ENCODE measurements at regions not wholly inside any gene's neighbourhood (a gene's known extent, or its start where the extent isn't known, plus 50 kb on each side); places are given as distances from the start of the nearest gene placed in this dataset.

DNA sequence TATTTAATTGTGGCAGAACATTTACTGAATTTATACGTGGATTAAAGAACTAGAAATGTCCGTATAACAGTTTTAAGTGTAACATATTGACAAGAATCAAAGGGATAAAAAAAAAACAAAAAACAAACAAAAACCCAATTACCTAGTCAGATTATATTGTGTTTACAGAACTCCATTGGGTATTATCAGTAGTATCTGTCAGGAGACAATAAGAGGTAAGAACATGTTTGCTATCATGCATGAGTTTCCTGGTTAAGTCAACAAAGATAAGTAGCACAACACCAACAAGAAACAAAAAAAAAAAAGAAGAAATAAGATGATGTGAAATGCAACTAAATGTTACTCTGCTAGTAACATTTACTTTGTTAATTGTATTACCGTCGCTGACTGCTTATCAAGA lies 570.6 kb downstream of the ZBBX start:
- H3K27ac ChIP-seq (ENCODE audit: insufficient read depth, low read length) = no peak overlapping the region
- H2AFZ ChIP-seq (replicated peaks; ENCODE audit: low read length, poor library complexity) = no peak overlapping the region
- no peak overlapping the region for H2BK120ac ChIP-seq (ENCODE audit: low read depth, low read length)
- no peak overlapping the region for H4K91ac ChIP-seq (ENCODE audit: insufficient read depth, low read depth, low read length)
- no TSS peak for BruUV-seq (replicated peaks)
- no peak overlapping the region for H2AK9ac ChIP-seq (replicated peaks; ENCODE audit: low read depth, low read length, poor library complexity)
- no CpG with 5 or more reads among the region's 4 CpGs for WGBS, 2 experiments (ENCODE audit: extremely low coverage in 2 of 2, insufficient read length in 1 of 2)
- H3K14ac ChIP-seq (replicated peaks; ENCODE audit: low read depth, low read length) = no peak overlapping the region
- peaks cover 17% of the 10 kb centered on the region for H3K9me3 ChIP-seq (ENCODE audit: control insufficient read depth, insufficient read depth, low read length)
- DNase-seq (no peak), ATAC-seq (ENCODE audit: low read depth) (no peak)
- no peak overlapping the region for H3K18ac ChIP-seq (ENCODE audit: low read depth, low read length)
- H3K27me3 ChIP-seq (ENCODE audit: control insufficient read depth, insufficient read depth, low read length) = no peaks in the 10 kb centered on the region
- dilution Hi-C loops (cut with HindIII; ENCODE audit: low sequenced_read_pairs, unreplicated experiment) (no loop called here), intact Hi-C loops (cut with micrococcal nuclease) (no loop called here), in situ Hi-C loops (cut with MboI; ENCODE audit: low sequenced_read_pairs) (no loop called here)
- no peak overlapping the region for H4K8ac ChIP-seq (ENCODE audit: low read depth in 2 of 2, low read length in 2 of 2)
- H4K20me1 ChIP-seq (ENCODE audit: insufficient read depth, low read length) = no peaks in the 10 kb centered on the region
- no peaks in the 10 kb centered on the region for H3K36me3 ChIP-seq (ENCODE audit: control insufficient read depth, insufficient read depth, low read length)
- no peak overlapping the region for H3K56ac ChIP-seq (ENCODE audit: extremely low read depth, insufficient read depth, low read length)
- H3K4me3 ChIP-seq (ENCODE audit: insufficient read depth, low read depth, low read length) = no peak overlapping the region
- H2BK5ac ChIP-seq (ENCODE audit: low read depth, low read length, poor library complexity, severe bottlenecking) = no peak overlapping the region
- H3K4me2 ChIP-seq (ENCODE audit: low read depth, low read length) = no peak overlapping the region
- H3K79me1 ChIP-seq (ENCODE audit: low read depth in 1 of 2, low read length in 2 of 2) = no peaks in the 10 kb centered on the region
- TF ChIP-seq MXI1 (IDR thresholded peaks at IDR 0.05; ENCODE audit: borderline replicate concordance, low read depth, low read length) (no peak), NFE2L2 (IDR thresholded peaks at IDR 0.05; ENCODE audit: low read depth, low read length) (no peak), CEBPB (IDR thresholded peaks at IDR 0.05; ENCODE audit: low read depth, low read length) (no peak), RAD21 (IDR thresholded peaks at IDR 0.05; ENCODE audit: low read length) (no peak), RFX5 (IDR thresholded peaks at IDR 0.05; ENCODE audit: low read depth, low read length) (no peak)
- TF ChIP-seq, protein P1, sequence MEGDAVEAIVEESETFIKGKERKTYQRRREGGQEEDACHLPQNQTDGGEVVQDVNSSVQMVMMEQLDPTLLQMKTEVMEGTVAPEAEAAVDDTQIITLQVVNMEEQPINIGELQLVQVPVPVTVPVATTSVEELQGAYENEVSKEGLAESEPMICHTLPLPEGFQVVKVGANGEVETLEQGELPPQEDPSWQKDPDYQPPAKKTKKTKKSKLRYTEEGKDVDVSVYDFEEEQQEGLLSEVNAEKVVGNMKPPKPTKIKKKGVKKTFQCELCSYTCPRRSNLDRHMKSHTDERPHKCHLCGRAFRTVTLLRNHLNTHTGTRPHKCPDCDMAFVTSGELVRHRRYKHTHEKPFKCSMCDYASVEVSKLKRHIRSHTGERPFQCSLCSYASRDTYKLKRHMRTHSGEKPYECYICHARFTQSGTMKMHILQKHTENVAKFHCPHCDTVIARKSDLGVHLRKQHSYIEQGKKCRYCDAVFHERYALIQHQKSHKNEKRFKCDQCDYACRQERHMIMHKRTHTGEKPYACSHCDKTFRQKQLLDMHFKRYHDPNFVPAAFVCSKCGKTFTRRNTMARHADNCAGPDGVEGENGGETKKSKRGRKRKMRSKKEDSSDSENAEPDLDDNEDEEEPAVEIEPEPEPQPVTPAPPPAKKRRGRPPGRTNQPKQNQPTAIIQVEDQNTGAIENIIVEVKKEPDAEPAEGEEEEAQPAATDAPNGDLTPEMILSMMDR (conservative IDR thresholded peaks at IDR 0.05; ENCODE audit: low read depth, low read length) = no peak
- TF ChIP-seq, protein P2, sequence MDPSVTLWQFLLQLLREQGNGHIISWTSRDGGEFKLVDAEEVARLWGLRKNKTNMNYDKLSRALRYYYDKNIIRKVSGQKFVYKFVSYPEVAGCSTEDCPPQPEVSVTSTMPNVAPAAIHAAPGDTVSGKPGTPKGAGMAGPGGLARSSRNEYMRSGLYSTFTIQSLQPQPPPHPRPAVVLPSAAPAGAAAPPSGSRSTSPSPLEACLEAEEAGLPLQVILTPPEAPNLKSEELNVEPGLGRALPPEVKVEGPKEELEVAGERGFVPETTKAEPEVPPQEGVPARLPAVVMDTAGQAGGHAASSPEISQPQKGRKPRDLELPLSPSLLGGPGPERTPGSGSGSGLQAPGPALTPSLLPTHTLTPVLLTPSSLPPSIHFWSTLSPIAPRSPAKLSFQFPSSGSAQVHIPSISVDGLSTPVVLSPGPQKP (IDR thresholded peaks at IDR 0.05; ENCODE audit: borderline replicate concordance, low read depth, low read length) = no peak
- no peak overlapping the region for H4K5ac ChIP-seq (ENCODE audit: low read depth, low read length)
- no peak overlapping the region for H2BK15ac ChIP-seq (ENCODE audit: low read depth, low read length)
- H2BK20ac ChIP-seq (ENCODE audit: low read depth, low read length) = no peak overlapping the region
- POLR2A ChIA-PET (ENCODE audit: unreplicated experiment) = no interaction called here
- no peak overlapping the region for H3K23ac ChIP-seq (ENCODE audit: low read depth, low read length)
- H3K9me1 ChIP-seq (ENCODE audit: insufficient read depth, low read length) = no peaks in the 10 kb centered on the region
- no peak overlapping the region for H3K9ac ChIP-seq (ENCODE audit: low read depth, low read length)
- no peaks in the 10 kb centered on the region for H3K4me1 ChIP-seq (ENCODE audit: control insufficient read depth, insufficient read depth, low read length)
- CTCF ChIA-PET = no interaction called here
- H2AK5ac ChIP-seq (ENCODE audit: low read depth, low read length) = no peak overlapping the region
- no peak overlapping the region for H3K4ac ChIP-seq (ENCODE audit: low read depth, low read length)

Data from IMR-90 (cell line).